ENCODE measurements at regions not wholly inside any gene's neighbourhood (a gene's known extent, or its start where the extent isn't known, plus 50 kb on each side); places are given as distances from the start of the nearest gene placed in this dataset.

DNA sequence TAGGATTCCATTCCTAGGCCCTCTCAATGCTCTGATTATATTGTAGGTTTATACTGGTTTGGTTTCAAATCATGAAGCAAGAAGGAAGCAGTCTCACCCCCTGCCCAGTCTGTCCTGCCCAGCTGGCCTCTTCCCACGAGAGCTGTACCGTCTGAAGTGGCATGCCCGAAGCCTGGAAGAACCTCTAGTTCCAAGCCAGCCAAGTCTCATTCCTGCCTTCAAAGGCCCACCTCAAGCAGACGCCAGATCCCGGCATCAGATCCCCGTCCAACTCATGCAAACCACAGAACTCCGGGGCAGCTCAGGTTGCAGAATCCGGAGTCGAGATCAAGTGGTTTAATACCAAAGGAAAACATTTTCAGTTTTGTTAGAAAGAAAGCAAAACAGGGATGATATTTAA, 234.4 kb downstream of the LPIN1 start:
- H3K4me1 Mint-ChIP-seq (ENCODE audit: low read depth in 2 of 2): no peaks in the 10 kb centered on the region
- peaks cover 10% of the 10 kb centered on the region for H3K36me3 Mint-ChIP-seq
- ATAC-seq (no peak), DNase-seq (ENCODE audit: low spot score) (no peak)
- no peak overlapping the region for H3K4me3 Mint-ChIP-seq
- no peaks in the 10 kb centered on the region for H3K9me3 Mint-ChIP-seq
- no peak overlapping the region for H3K27ac Mint-ChIP-seq
- peaks cover 47 to 66% of the 10 kb centered on the region in 2 donors for H3K27me3 Mint-ChIP-seq

DNA sequence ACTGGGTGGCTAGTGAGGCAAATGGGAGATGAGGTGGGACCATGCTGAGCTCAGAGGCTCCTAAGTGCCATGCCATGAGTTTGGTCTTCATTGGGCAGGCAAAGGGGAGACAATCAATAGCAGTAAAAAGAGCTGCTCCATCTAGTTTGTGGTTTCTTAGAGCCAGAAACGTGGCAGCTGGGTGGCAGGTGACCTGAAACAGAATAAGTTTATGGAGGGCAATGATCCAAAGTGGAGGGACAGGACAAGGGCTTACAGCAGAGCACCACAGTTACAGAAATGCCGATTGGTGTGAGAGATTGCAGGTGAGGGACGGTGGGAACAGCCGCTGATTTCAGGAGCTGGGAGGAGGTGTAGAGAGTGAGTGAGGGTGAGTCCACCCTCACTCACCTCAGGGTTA, 237.0 kb downstream of the LPIN1 start:
- DNase-seq (ENCODE audit: low spot score) (no peak), ATAC-seq (no peak)
- H3K4me3 Mint-ChIP-seq: no peak overlapping the region
- H3K4me1 Mint-ChIP-seq (ENCODE audit: low read depth in 2 of 2): no peaks in the 10 kb centered on the region
- peaks cover 4% of the 10 kb centered on the region for H3K36me3 Mint-ChIP-seq
- H3K27ac Mint-ChIP-seq: no peak overlapping the region
- peaks cover 49 to 70% of the 10 kb centered on the region in 2 donors for H3K27me3 Mint-ChIP-seq
- no peaks in the 10 kb centered on the region for H3K9me3 Mint-ChIP-seq

DNA sequence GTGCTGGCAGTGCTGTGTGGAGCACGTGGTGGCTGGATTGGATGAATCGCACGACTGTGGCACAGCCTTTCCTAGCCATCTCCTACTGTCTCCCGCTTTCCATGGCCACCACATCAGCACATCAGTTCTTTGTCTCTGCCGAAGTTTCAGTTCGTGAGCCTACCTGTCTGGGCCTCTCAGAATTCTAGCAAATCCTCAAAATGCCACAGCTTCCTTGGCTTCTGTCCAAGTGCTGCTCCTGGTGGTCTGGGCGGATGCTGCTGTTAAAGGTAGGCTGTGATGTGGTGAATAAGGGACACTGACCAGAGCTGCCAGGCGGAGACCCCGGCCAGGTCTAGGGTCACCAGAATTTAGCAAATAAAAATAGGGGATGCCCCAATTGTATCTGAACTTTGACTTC, 237.4 kb downstream of the LPIN1 start:
- no peak for ATAC-seq
- peaks cover 52 to 72% of the 10 kb centered on the region in 2 donors for H3K27me3 Mint-ChIP-seq
- no peaks in the 10 kb centered on the region for H3K4me1 Mint-ChIP-seq (ENCODE audit: low read depth in 2 of 2)

DNA sequence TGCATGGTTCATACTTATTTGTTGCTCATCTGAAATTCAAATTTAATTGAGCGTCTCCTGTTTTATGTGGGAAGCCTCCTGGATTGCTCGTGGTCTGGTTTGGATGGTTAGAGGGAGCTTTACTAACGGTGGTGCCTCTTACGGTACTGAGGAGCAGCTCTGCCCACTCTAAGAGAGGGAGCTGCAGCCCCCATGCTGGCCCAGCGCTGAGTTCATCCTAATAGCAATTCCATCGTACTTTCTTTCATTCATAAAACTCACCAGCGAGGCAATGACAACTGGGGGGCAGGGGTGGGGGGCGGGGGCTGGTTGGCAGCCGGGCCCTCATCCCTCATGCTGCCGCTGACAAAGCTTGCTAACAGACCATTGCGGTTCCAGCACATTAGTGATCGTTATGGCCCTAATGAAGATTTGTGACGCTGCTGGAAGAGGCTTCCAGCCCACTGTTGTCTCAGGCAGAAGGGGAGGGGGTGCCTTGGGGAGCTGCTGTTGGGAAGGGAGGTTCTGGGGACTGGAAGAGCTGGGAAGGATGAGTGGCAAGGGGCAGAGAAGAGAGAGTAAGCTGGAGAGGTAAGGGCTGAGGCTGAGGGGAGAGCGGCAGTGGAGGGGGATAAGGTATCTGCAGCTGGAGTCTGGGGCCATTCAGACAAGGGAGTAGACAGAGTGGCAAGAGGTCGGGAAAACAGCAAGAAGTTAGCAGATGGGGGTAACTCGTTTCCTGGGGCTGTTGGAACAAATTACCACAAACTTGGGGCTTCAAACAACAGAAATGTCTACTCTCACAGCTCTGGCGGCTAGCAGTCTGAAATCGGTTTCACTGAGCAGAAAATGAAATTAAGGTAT, 238.1 kb downstream of the LPIN1 start:
- Mint-ChIP-seq H3K4me1 (ENCODE audit: low read depth in 2 of 2) (no peaks in the 10 kb centered on the region), H3K4me3 (no peak overlapping the region), H3K27ac (no peak overlapping the region), H3K36me3 (peaks cover 4% of the 10 kb centered on the region), H3K27me3 (peaks cover 48 to 72% of the 10 kb centered on the region in 2 donors), H3K9me3 (no peaks in the 10 kb centered on the region)
- ATAC-seq (no peak), DNase-seq (ENCODE audit: low spot score) (no peak)

More for the DNA sequence above, 237.4 kb downstream of the LPIN1 start:
- Mint-ChIP-seq H3K27ac (no peak overlapping the region), H3K9me3 (no peaks in the 10 kb centered on the region), H3K36me3 (peaks cover 4% of the 10 kb centered on the region), H3K4me3 (no peak overlapping the region)
- no peak for DNase-seq (ENCODE audit: low spot score)

DNA sequence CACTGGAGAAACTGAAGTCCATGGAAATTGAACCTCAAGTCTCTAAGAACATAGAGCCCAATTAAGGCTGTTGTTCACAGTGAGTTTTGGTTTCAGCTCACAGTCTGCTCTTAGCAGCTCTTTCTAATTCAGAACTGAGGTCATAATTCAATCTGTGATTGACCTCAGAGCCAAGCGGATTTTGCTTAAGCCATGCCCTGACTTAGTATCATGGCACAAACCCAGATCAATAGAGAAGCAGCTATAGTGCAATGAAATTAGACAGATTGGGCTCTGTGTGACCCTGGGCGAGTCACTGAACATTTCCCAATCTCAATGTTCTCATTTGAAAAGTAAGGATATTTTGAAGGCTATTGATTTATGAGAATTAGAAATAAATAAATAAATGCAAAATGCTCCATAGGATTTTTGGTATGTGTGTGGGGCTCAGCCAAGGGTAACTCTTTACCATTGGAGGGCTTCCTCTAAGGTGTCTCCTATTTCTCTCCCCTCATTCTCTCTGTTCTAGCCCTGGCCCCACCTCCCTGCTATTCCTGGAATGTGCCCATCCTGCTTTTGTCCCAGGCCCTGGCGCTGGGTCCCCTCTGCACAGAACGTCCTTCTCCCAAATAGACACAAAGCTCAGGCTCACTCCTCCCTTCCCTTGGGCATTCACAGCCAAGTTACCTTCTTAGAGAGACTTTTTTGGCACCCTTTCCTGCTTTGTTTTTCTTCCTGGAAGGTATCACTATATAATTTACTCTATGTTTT, 239.6 kb downstream of the LPIN1 start:
- Mint-ChIP-seq H3K9me3 (no peaks in the 10 kb centered on the region), H3K27ac (no peak overlapping the region), H3K36me3 (peaks cover 4% of the 10 kb centered on the region), H3K4me1 (ENCODE audit: low read depth in 2 of 2) (no peaks in the 10 kb centered on the region), H3K4me3 (no peak overlapping the region), H3K27me3 (peaks cover 51 to 70% of the 10 kb centered on the region in 2 donors)
- ATAC-seq (no peak), DNase-seq (ENCODE audit: low spot score) (no peak)

DNA sequence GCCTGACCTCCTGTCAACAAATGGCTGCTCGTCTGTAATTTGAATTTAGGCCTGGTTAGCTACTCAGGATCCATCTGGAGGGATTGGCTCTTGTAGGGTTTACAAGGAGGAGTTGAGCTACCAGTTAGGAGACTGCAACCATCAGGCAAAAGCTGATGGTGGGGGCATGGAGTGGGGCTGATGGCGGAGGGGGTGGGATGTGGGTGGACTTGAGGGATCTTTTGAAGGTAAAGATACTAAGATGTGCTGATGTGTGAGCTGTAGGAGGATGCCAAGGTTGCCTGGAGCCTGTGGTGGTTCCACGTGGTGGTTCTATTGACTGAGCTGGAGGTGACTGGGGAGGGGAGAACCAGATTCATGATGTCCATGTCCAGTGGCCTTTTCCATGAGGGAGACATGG, 240.7 kb downstream of the LPIN1 start:
- H3K4me1 Mint-ChIP-seq (ENCODE audit: low read depth in 2 of 2): peaks cover 0 to 3% of the 10 kb centered on the region in 2 donors
- peaks cover 58 to 75% of the 10 kb centered on the region in 2 donors for H3K27me3 Mint-ChIP-seq
- no peaks in the 10 kb centered on the region for H3K9me3 Mint-ChIP-seq
- H3K4me3 Mint-ChIP-seq: no peak overlapping the region
- no peak for ATAC-seq
- no peaks in the 10 kb centered on the region for H3K36me3 Mint-ChIP-seq
- no peak for DNase-seq (ENCODE audit: low spot score)
- H3K27ac Mint-ChIP-seq: no peak overlapping the region

DNA sequence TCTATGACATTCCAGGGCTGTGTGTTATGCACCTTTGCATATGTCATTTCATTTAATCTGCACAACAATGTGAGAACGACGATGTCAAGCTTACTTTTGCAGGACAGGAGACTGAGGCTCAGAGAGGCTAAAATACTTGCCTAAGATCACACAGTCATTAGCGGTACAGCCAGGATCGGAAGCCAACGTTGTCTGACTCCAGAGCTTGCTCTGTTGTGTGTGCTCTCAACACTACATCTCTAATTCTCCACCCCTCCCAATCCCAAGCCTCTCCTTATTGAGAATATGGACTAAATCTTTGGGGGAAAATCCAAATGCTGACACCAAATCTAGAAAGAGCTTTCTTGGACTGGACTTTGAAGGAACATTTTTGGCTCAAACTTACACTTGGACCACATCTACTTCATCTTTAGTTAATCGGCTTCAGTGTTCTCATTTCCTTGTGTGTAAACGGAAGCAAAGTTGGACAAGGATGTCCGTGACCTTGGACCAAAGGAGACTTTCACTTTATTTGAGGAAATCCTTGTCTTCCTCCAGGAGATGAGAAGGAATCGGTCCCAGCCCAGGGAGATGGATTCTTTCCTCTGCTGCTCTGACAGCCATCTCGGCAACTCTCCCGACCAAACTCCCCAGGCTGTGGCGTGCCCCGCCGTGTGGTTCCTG, 242.4 kb downstream of the LPIN1 start:
- Mint-ChIP-seq H3K27ac (no peak overlapping the region), H3K27me3 (peaks cover 64 to 83% of the 10 kb centered on the region in 2 donors), H3K4me1 (ENCODE audit: low read depth in 2 of 2) (peaks cover 2 to 10% of the 10 kb centered on the region in 2 donors), H3K4me3 (no peak overlapping the region), H3K9me3 (no peaks in the 10 kb centered on the region), H3K36me3 (peaks cover 9% of the 10 kb centered on the region)
- no peak for DNase-seq (ENCODE audit: low spot score)
- no peak for ATAC-seq

DNA sequence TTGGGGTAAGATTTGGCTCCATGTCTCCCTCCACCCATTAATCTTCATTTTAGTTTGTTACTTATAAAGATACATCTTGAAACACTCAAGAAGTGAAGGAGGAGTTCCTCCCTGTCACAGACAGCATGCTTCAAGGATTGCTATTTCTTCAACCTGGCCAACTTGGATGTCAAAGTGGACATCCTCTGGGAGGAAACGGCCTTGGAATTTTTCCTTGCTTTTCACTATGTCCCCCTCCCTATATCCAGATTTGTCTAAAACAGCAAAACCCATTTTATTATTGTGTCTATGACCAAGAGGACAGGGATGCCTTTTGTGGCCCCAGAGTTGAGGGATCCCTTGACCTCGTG, 242.9 kb downstream of the LPIN1 start:
- H3K4me1 Mint-ChIP-seq (ENCODE audit: low read depth in 2 of 2): peaks cover 2 to 10% of the 10 kb centered on the region in 2 donors
- ATAC-seq: no peak
- H3K27ac Mint-ChIP-seq: no peak overlapping the region
- peaks cover 62 to 83% of the 10 kb centered on the region in 2 donors for H3K27me3 Mint-ChIP-seq
- DNase-seq (ENCODE audit: low spot score): no peak
- no peaks in the 10 kb centered on the region for H3K9me3 Mint-ChIP-seq
- H3K4me3 Mint-ChIP-seq: no peak overlapping the region
- peaks cover 11% of the 10 kb centered on the region for H3K36me3 Mint-ChIP-seq

DNA sequence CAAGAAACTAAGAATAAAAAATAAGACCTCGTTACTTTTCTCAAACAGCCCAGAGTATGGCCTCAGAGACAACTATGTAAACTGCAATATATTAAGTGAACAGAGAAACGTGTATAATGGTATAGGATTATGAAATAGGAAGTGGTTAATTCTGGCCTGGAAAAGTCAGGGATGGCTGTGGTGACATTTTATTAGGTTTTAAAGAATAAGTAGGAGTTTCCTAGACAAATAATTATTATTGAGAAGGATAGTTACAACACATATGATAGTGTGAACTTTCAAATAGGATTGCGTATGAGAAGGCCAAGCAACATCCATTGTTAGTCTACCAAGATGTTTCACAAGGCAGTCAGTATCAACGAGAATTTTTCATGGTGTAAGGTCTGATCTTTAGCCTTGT, 244.1 kb downstream of the LPIN1 start:
- ATAC-seq (no peak), DNase-seq (ENCODE audit: low spot score) (no peak)
- H3K4me1 Mint-ChIP-seq (ENCODE audit: low read depth in 2 of 2): peaks cover 2 to 10% of the 10 kb centered on the region in 2 donors
- H3K27ac Mint-ChIP-seq: no peak overlapping the region
- H3K27me3 Mint-ChIP-seq: peaks cover 65 to 83% of the 10 kb centered on the region in 2 donors
- H3K9me3 Mint-ChIP-seq: no peaks in the 10 kb centered on the region
- peaks cover 19% of the 10 kb centered on the region for H3K36me3 Mint-ChIP-seq
- H3K4me3 Mint-ChIP-seq: no peak overlapping the region

DNA sequence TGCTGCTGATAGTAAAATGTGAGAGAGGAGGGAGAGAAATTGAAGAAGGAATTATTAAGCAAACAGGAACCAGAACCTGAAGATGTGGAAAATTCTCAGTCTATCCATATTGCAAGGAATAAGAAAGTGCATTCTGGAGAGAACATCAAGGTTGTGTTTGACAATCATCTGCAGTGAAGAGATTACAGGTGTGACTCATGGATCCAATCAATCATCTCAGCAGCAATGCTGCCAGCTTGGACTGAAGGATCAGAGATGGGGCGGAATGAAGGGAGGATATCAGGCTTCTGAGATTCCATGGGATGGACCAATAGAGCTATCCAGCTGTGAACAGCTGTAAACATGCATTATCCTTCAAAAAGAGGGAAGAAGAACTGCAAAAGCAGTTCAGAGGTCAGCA, 247.3 kb downstream of the LPIN1 start:
- DNase-seq (ENCODE audit: low spot score) (no peak), ATAC-seq (no peak)
- peaks cover 48 to 67% of the 10 kb centered on the region in 2 donors for H3K27me3 Mint-ChIP-seq
- no peak overlapping the region for H3K27ac Mint-ChIP-seq
- peaks cover 21% of the 10 kb centered on the region for H3K36me3 Mint-ChIP-seq
- H3K4me3 Mint-ChIP-seq: no peak overlapping the region
- H3K9me3 Mint-ChIP-seq: no peaks in the 10 kb centered on the region
- peaks cover 2 to 10% of the 10 kb centered on the region in 2 donors for H3K4me1 Mint-ChIP-seq (ENCODE audit: low read depth in 2 of 2)

DNA sequence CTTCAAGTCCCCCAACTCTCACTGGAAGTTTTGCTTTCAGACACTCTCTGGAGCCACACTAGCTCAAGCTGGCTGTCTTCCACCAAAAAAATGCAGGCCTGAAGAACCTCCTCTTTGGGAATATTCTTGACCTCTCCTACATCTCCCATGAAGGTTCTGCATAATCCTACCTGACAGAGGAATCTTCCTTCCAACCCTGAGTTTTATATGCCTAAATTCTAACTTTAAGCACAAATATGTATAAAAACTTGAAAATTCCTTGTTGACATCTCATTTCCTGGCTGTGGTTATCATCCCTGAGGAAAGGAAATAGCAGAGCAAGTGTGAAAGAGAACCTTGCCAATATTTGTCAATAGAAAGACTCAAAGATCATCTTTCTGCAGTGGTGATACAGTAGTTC, 249.0 kb downstream of the LPIN1 start:
- peaks cover 21% of the 10 kb centered on the region for H3K36me3 Mint-ChIP-seq
- no peak overlapping the region for H3K4me3 Mint-ChIP-seq
- H3K9me3 Mint-ChIP-seq: no peaks in the 10 kb centered on the region
- no peak for ATAC-seq
- H3K27me3 Mint-ChIP-seq: peaks cover 52 to 69% of the 10 kb centered on the region in 2 donors
- DNase-seq (ENCODE audit: low spot score): no peak
- H3K27ac Mint-ChIP-seq: no peak overlapping the region
- H3K4me1 Mint-ChIP-seq (ENCODE audit: low read depth in 2 of 2): peaks cover 2 to 10% of the 10 kb centered on the region in 2 donors

DNA sequence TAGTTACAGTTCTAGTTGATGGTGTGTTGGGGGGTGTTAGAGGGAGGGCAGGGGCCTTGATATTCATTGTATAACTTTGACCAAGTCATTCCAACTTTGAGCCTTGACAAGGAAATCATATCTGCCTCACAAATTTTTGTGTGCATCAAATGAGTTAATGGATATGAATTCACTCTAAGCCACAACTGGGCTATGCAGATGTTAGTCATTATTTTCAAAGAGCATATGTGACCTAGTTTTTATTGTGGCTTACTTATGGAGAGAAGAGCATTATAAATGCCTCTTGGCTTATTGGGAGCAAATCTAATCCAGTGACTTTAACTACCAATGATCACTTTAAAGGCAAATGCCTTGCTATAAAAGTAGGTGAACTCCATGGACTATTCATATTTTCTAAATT, 250.2 kb downstream of the LPIN1 start:
- no peak for ATAC-seq
- Mint-ChIP-seq H3K4me1 (ENCODE audit: low read depth in 2 of 2) (peaks cover 8 to 17% of the 10 kb centered on the region in 2 donors), H3K36me3 (peaks cover 31% of the 10 kb centered on the region), H3K27me3 (peaks cover 60 to 80% of the 10 kb centered on the region in 2 donors), H3K4me3 (no peak overlapping the region), H3K9me3 (peaks cover 5% of the 10 kb centered on the region), H3K27ac (no peak overlapping the region)
- DNase-seq (ENCODE audit: low spot score): no peak

DNA sequence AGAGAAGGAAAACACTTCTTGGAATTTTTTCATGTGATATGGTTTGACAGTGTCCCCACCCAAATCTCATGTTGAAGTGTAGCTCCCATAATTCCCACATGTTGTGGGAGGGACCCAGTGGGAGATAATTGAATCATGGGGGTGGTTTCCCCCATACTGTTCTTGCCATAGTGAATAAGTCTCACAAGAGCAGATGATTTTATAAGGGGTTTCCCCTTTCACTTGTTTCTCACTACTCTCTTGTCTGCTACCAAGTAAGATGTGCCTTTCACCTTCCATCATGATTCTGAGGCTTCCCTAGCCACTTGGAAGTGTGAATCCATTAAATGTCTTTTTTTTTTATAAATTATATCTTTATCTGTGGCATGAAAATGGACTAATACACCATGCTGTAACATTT, 250.7 kb downstream of the LPIN1 start:
- peaks cover 12 to 14% of the 10 kb centered on the region in 2 donors for H3K4me1 Mint-ChIP-seq (ENCODE audit: low read depth in 2 of 2)
- peaks cover 31% of the 10 kb centered on the region for H3K36me3 Mint-ChIP-seq
- DNase-seq (ENCODE audit: low spot score): no peak
- H3K27ac Mint-ChIP-seq: no peak overlapping the region
- H3K4me3 Mint-ChIP-seq: no peak overlapping the region
- peaks cover 60 to 80% of the 10 kb centered on the region in 2 donors for H3K27me3 Mint-ChIP-seq
- peaks cover 5% of the 10 kb centered on the region for H3K9me3 Mint-ChIP-seq
- no peak for ATAC-seq

DNA sequence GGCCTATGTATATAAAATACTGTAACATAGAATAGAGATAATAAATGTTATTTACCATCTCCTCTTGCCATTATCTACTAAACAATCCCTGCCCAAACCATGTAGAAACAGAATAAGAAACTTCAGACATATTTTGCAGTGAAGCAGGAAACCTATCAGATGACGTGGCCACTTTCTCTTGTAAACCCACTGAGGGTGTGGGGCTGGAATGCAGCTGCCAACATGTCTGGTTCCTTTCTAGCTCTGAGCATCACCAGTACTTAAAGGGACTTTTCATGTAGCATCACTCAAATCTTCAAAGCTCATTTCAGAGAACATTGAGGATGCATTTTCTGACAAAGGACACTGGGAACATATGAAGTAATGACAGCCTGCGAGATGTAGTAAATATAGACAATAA, 251.8 kb downstream of the LPIN1 start:
- Mint-ChIP-seq H3K4me1 (ENCODE audit: low read depth in 2 of 2) (peaks cover 11 to 14% of the 10 kb centered on the region in 2 donors), H3K36me3 (peaks cover 28% of the 10 kb centered on the region), H3K9me3 (peaks cover 5% of the 10 kb centered on the region), H3K27ac (no peak overlapping the region), H3K27me3 (peaks cover 61 to 80% of the 10 kb centered on the region in 2 donors), H3K4me3 (no peak overlapping the region)
- DNase-seq (ENCODE audit: low spot score) (no peak), ATAC-seq (no peak)

Data from natural killer cell treated with Interleukin-12 subunit alpha and Interleukin-12 subunit beta and Interleukin-15 and Interleukin-18, amount 100 ng/mL, for 72 hours (primary cell).